Nucleus accumbens (tissue), 56 donors: ENCODE measurements at regions not wholly inside any gene's neighbourhood (a gene's known extent, or its start where the extent isn't known, plus 50 kb on each side); places are given as distances from the start of the nearest gene placed in this dataset.
A peak's percentile ranks its signal among the peaks of the same experiment; 100 is the strongest.

ENCODE experiments used
- DNase-seq, 56 donors: peaks; one replicate each; lab custom pipeline; 2025; lab: John Stamatoyannopoulos, UW

DNA sequence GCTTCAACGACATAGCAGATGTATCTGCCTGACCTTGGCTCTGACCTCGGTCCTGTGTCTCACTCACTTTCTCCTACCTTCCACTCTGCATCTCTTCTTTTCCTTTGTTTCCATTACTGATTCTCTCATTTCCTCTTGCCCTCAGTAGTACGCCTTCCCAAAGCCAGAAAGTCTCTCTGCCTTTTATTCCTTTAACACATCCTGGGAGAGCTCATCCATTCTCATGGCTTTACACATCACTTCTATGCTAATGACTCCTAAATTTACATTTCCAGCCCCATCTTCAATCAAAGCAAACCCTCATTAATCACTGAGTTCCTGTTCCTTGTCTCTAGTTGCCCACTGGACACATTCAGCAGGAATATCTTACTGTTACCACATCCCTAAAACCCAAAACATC, 938.6 kb downstream of the NTRK3 start:
- DNase-seq: no peak

DNA sequence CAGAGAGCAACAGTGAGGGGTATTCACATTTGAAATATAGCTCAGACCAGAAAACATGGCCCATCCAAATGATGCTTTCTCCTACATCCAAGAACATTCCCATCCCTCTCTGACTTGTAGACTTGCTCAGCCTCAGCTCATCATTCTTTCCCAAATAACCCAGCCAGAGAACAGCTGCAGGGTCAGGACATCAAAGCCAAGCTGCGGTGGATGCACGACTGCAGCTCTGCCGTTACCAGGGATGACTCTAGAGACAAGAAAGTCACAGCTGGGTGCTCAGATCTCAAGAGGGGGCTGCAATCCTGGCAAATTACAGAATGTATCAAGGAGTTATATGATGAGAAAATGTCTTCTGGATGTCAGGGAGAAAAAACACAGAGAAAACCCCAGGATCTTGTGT, 944.3 kb downstream of the NTRK3 start:
- DNase-seq: no peak

DNA sequence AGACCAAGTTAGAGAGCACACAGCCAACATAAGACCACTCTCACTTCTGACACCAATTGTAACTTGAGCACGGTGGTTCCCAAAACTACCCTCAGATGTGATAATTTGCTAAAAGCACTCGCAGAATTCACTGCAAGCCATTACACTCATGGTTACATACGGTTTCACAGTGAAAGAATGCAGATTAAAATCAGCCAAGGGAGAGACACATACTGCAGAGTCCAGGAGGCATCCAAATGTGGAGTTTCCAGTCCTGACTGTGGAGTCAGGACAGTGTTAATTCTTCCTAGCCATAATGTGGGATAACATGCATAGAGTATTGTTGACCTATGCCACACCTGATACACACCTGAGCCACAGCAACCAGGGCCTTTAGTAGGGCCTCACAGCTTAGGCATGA, 956.4 kb downstream of the NTRK3 start:
- DNase-seq: no peak

DNA sequence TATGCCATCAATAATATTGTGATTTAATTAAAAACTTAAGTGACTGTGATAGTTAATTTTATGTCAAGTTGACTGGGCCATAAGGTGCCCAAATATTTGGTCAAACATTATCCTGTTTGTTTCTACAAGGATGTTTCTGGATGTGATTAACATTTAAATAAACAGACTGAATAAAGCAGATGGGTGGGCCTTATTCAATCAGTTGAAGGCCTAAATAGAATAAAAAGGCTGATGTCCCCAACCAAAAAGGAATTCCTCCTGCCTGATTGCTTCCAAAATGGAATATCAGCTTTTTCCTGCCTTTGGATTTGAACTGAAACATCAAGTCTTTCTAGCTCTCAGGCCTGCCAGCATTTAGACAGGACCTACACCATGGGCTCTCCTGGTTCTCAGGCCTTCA, 961.7 kb downstream of the NTRK3 start:
- DNase-seq: no peak

DNA sequence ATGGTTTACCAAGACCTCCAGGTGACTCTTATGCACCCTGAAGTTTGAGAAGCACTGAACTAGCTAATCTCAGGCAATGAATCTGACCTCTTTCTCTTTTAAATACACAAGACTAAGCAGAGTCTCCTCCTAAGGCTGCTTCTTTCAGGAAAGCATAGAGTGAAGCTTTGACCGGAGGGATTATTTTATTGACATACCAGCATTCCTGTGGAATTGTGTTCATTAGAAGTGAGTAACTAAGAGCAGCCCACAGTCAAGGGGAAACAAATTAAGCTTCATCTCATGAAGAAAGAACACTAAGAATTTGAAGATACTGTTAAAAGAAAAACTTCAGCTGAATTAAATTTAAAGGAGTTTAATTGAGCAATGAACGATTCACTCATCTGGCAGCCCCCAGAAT, 963.5 kb downstream of the NTRK3 start:
- DNase-seq: no peak

DNA sequence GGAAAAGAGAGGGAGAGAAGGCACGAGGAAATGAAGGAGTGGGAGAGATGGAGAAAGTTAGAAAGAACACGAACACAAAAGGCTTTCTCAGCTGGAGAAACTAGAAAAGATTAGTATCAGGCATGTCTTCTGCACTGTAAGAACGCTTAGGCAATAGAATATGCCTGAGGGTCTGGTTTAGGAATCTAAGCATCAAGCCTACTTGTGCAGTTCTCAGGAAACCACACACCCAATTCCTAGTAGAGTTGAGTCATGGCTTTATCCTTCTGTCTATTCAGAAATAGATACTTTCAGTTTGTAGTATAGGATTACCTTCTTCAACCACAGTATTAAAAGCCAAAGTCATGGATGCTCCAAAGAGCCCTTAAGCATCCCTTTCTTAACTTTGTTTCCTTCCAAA, 969.4 kb downstream of the NTRK3 start:
- no peak for DNase-seq

DNA sequence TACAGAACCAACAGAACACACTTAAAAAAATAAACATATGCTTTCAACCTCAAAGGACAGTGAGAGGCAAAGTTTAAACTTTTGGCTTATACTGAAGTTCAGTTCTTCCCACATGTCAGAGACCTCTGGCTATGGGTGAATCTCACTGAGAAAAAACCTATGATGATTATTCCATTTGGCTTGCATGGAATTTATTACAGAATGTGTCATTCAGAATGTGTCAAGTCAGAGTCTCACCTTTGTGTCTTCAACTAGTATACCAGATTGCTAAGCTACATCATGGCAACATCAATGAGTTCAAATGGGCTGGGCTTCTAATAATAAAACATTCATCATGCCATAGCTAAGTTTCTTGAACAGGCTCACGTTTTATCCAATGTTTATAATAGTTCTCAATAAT, 987.0 kb downstream of the NTRK3 start:
- DNase-seq: no peak

DNA sequence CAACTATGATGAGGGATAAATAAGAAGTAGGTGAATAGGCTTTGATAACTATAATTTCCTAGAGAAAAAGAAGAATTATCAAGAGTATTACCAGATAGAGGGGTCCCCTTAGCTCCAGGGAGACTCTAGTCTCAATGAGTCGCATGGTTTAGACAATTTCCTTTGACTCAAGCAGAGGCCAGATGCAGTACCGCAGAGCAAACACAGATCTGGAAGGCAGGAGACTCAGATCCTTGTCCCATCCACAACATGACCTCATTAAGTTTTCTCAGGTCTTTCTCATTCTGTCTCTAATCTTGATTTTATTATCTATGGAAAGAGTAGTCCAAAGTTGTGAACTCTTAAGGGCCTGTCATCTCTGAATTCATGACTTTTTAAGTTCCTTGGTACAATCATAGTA, 987.9 kb downstream of the NTRK3 start:
- no peak for DNase-seq

DNA sequence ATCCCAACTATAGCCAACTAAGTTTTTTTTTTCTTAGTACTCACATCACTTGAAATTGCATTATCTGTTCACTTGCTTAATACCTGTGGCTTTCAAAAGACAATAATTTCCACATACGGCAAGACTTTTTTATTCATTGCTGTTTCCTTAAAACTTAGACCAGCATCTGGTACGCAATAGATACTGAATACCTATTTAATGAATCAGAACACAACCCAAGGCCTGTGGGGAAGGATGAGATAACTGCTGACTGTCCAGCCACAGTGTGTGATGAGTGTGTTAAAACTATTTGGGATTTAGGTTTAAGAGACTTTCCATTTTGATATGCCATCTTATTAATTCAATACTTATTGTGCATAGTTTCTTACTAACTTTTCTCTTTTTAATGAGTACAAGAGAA, 988.7 kb downstream of the NTRK3 start:
- DNase-seq: no peak

DNA sequence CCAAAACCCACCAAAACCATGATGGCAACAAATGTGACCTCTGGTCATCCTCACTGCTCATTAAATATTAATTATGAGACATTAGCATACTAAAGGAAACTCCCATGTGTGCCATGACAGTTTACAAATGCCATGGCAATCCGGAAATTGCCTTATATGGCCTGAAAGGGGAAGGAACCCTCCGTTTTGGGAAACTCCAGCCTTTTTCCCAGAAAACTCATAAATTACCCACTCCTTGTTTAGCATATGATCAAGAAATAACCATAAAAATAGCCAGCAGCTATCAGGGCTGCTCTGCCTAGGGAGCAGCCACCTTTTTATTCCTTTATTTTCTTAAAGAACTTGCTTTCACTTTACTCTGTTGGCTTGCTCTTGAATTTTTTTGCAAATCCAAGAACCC, 992.7 kb downstream of the NTRK3 start:
- DNase-seq: no peak

DNA sequence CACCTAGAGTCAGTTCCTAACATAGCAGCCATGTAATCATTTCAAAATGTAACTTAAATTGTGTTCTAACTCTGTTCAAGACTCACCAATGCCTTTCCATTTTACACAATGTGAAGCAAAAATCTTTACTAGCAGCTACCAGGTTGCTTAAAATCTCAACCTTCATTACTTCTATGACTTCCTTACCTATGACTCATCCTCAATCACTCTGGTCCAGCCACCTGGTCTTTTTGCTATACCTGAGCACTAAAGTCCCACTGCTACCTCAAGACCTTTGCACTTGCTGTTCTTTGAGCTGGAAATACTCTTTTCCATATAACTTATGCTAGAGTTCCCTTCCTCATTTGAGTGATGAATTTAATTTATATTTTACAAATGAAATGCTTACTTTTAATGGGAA, 993.2 kb downstream of the NTRK3 start:
- no peak for DNase-seq

DNA sequence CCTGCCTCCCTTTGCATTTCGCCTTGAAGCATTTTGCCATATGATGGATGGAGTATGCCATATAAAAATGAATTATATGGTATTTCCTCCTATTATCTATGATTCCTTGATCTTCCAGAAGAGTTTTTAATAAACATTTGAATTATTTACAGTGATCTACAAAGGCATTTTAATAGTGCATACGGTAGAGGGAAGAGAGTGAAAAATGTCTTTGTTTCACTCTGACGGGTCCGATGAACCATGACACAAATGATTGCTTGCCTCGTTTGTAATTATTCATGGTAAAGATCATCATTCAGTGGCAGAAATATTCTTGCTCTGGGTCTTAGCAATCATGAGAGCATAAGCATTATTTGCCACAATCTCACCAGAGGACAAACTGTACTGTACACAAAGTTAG, 1010.9 kb downstream of the NTRK3 start:
- DNase-seq: no peak

DNA sequence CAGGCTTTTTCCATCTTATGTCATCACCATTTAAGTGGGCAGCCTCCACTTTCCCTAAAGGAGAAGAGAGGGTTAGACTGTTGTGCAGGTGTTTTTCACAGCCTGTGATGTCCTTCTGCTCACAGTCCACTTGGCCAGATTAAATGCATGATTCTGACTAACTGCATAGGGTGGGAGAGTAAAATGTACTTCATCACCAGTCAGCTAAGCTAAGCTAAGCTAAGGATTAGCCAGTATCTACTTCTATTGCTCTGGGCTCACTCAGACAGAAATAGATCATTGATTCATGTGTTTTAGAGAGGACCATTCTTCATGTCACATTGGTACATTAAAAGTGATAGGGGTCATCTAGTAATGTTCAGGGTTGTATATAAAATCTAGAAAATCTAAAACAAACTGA, 1013.1 kb downstream of the NTRK3 start:
- no peak for DNase-seq

DNA sequence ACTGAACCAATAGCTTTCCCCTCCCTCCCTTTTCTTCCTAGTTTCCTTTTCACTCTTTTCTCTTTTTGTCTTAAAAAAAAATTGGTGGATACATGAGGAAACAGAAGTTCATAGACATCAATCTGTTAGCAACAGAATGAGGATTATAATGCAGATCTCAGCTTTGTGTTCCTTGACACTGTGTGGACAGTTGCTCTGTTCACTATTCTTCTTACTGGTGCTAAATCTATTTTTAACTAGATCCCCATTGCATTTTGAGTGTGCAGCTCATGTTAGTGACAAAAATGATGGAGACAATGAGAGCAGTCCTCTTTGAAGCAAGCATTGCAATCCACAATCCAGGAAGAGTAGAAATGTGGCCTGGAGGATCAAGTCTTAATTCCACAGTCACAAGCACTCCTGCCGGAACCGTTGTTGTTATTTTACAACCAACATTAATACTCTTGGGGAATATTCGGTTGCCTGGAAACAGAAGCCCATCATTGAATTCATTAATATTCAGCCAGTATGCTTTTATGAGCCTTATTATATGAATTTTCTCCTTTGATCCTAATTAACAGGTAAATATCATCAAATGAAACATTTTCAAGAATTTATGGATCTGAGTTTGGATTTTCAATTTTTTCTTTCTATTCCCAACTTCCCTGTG, 1016.8 kb downstream of the NTRK3 start:
- DNase-seq: no peak

DNA sequence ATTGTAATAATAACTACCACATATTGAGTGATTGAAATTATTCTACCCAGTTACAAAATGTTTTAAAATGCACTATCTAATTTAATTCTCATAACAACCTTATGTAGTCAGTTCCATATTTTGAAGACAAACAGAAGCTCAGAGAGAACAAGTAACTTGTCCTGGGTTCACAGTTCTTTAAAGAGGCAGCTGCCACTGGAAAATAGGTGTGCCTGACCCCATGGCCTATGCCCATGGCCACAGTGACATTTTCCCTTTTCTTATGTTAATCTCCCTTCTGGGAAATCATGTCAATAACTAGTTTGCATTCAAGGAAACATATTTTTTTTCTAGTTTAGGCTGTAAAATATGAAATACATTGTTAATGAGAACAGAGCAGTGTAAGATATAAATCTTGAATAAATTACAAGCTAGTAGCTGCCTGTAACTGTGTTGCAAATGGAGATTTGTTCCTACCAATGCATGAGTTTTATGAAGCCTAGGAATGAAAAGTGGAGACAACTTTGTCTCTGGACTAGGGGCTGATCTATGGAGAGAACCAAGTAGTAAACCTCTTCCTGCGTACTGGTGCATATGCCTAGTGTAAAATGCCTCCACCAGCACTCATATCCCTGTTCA, 1018.0 kb downstream of the NTRK3 start:
- DNase-seq: no peak

DNA sequence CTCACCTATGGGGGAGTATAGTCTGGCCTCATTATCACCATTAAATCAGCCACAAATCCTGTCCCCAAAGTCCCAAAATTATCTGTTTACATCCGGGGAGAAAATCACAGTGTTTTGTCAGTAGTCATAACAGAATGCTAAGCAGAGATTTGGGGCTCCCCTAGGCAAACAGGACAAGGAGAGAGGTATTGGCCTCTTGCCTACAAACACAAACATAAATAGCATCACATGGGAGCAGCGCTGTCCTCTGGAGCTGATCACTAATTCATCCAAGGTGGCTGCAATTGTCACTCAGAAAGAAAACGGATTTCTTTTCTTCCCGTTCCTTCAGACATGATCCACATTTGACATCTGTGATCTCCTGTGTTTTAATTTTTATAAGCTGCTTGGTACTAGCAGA, 1028.1 kb downstream of the NTRK3 start:
- no peak for DNase-seq

DNA sequence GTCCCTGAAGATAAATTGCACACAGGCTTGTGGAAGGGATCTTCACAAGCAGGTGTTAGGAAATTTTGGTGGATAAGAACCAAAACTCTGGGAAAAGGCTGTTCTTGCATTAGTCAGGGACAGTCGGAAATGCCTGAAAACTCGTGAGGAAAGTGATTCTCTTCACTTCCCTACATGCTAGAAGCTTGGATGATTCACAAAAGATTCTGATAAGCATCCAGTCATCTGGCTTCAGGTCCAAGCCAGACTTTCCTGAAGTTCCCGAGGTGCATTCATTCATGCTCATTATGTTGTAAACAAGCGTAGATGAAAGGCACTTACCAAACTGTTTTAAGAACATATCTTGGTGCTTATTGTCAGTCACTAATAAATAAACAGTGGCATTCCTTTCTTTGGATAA, 1028.7 kb downstream of the NTRK3 start:
- DNase-seq: no peak

DNA sequence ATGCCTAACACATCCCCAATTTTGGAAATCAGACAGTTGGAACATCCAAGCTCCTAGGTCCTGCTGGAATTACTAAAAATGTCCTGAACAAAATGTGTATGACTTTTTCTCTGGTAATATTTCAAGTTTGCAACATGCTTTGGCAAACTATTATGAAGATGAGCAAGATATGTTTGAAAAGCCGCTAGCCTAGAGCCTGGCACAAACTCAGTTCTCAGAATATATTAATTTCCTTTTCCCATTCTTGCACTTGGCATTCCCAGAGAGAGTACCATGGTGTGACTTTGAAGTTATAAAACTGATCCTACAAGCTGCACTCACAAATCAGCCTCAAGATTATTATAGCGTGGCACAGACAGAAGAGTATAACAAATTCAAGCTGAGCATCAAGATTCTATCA, 1031.1 kb downstream of the NTRK3 start:
- no peak for DNase-seq

DNA sequence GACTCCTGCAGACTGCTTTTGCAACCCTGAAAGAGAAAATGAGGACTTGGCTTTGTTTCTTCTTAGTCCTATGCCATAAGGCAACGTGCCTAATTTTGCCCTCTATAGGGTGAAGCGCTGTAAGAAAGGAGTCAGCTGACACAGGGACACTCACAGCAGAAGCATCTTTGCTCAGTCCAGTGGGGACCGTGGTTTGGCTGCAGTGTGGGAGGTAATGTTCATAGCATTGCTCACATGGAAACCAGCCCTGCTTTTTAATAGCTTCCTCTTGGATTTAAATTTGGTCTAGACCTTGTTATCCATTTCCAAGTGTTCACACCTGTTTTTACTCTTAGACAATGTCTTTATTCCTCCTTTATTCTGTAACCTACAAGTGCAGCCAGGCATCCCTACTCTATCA, 1032.1 kb downstream of the NTRK3 start:
- no peak for DNase-seq

DNA sequence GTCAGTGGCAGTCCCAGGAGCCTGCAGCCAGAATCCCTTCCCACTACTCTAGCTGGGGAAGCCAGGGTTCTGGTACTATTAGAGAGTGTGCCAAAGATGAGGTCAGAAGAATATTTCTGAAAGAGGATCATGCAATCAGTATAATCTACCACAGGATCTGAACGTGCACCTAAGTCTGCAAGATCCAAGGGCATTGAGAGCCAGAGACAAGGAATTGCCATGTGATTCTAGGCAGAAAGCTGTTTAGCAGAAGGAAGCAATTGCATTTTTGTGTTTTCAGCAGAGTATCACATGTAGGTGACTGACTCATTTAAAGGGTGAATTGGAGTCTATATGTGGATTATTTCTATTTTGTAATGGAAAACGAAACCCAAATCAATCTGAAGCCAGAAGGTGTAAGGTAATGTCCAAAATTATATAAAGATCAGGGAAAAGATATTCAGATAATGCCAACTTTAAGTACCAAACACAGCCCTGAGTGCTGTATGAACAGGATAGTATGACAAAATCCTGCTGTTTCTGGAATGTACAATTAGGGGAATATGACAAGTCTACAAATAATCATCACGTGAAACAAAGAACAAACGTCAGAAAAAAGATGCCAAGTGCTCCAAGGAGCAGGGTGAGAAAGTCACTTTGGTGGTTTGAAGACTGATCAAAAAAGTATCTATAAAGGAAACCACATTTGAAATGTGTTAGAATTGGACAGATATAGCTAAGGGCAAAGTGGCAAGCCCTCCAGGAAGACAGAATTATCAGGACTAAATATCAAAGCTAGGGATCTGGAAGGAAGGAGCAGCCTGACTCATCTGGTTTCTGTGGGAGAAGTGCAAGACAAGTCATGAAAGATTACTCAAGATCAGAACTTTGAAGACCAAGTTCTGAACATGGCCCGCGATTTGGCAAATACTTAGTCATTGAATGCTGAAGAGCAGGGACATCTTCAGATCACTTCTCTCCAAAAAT, 1036.6 kb downstream of the NTRK3 start:
- no peak for DNase-seq

DNA sequence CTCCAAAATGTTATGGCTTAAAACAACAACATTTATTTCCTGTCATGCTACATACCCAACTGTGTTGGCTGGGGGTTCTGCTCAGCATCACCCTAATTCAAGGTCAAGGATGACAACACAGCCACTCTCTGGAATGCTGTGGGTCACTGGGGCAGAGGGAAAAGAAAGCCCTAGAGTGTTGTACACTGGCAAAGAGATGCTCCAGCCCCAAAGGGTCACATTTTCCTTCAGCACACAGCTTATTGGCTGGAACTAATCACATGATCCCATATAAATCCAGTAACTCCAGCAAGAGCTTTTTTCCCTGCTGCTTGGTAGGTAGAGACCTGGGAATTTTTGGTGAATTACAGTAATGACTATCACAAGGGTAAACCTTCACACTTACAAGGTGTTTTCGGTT, 1041.4 kb downstream of the NTRK3 start:
- DNase-seq: no peak

DNA sequence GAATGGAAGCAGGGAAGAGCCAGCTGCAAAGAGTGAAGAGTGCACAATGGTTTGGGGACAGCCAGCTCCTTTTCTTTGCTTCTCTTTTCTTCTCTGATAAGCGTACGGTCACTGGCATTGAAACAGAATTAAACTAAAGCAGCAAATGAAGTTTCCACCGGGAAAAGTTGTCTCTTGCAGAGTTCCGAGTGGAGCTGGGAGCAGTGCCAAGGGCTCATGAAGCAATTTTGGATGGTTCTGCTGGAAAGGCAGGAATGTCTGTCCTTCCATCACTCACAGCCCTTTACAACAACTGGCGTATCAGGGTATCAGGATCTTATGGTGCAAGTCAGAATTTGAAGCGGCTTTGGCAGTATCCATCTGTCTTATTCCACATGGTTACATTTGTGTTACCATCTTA, 1042.9 kb downstream of the NTRK3 start:
- peak in 1 of 56 donors; percentile 13 for DNase-seq
